ENCODE measurements at regions not wholly inside any gene's neighbourhood (a gene's known extent, or its start where the extent isn't known, plus 50 kb on each side); places are given as distances from the start of the nearest gene placed in this dataset.

DNA sequence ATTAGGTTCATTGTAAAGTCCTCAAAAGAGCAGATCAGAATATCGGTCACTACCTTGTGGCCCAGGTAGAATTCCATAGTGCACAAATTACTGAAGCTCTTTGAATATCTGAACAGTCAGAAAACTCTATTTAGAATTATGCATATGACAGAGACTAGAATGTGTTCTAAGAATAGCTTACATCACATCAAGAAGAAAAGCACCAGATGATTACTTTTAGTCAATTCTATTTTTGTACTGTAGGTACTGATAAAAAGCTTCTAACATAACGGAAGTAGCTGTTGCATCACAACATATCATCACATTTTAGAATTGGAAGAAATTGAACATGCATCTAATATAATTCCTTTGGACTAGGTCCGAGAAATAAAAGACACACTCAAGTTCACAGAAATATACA is 946.6 kb upstream of the ARRDC3 start:
- Histone ChIP-seq H3K9me3 (no peaks in the 10 kb centered on the region), H3K36me3 (ENCODE audit: insufficient read depth in 1 of 2, low read depth in 1 of 2) (no peaks in the 10 kb centered on the region), H3K27me3 (ENCODE audit: insufficient read depth in 3 of 3, low read length in 2 of 3) (no peaks in the 10 kb centered on the region), H3K4me1 (no peaks in the 10 kb centered on the region), H3K27ac (no peak overlapping the region), H3K4me3 (no peak overlapping the region)
- TF ChIP-seq, protein P1, sequence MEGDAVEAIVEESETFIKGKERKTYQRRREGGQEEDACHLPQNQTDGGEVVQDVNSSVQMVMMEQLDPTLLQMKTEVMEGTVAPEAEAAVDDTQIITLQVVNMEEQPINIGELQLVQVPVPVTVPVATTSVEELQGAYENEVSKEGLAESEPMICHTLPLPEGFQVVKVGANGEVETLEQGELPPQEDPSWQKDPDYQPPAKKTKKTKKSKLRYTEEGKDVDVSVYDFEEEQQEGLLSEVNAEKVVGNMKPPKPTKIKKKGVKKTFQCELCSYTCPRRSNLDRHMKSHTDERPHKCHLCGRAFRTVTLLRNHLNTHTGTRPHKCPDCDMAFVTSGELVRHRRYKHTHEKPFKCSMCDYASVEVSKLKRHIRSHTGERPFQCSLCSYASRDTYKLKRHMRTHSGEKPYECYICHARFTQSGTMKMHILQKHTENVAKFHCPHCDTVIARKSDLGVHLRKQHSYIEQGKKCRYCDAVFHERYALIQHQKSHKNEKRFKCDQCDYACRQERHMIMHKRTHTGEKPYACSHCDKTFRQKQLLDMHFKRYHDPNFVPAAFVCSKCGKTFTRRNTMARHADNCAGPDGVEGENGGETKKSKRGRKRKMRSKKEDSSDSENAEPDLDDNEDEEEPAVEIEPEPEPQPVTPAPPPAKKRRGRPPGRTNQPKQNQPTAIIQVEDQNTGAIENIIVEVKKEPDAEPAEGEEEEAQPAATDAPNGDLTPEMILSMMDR (IDR thresholded peaks at IDR 0.05), result no peak
- DNase-seq (no peak), ATAC-seq (no peak)
- 83 to 90% (median 84%) methylated on average over 3 of the region's 3 CpGs for WGBS, 3 donors
- intact Hi-C loops (cut with DNase I), result no loop called here

DNA sequence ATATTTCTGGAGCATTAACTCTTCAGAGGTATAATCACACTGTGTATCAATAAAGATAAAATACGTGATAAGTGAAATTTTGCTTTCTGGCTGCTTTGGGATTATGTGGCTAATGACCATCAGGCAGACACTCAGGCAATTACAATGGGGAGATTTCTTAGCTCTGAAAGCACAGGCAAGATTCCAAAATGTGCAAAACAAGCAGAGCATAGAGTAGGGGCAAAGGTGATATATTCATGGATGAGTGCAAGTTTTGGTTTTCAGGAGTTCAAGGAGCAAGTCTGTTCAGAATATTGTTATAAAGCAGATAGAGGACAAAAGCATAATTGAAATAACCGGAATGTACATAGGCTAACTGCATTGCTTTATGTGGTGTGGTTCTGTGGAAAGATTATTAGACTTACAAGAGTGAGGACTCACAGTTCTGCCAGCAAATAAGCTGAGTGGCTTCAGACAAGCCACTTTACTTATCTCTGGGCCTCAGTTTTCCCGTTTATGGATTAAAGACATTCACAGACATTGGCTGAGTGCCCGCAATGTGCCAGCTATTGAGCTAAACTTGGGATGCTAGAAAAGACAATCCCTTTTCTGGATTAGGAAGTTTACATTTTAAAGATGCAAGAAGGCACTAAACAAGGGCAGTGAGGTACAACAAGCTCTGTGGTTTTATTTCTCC is 945.6 kb upstream of the ARRDC3 start:
- TF ChIP-seq, protein P1 (IDR thresholded peaks at IDR 0.05), result no peak
- WGBS, 3 donors, result 79 to 83% (median 81%) methylated on average over 4 of the region's 4 CpGs
- Histone ChIP-seq H3K27me3 (ENCODE audit: insufficient read depth in 3 of 3, low read length in 2 of 3) (no peaks in the 10 kb centered on the region), H3K27ac (no peak overlapping the region), H3K36me3 (ENCODE audit: insufficient read depth in 1 of 2, low read depth in 1 of 2) (no peaks in the 10 kb centered on the region), H3K4me1 (no peaks in the 10 kb centered on the region), H3K4me3 (no peak overlapping the region), H3K9me3 (no peaks in the 10 kb centered on the region)
- intact Hi-C loops (cut with DNase I), result no loop called here
- no peak for DNase-seq
- ATAC-seq, result no peak

DNA sequence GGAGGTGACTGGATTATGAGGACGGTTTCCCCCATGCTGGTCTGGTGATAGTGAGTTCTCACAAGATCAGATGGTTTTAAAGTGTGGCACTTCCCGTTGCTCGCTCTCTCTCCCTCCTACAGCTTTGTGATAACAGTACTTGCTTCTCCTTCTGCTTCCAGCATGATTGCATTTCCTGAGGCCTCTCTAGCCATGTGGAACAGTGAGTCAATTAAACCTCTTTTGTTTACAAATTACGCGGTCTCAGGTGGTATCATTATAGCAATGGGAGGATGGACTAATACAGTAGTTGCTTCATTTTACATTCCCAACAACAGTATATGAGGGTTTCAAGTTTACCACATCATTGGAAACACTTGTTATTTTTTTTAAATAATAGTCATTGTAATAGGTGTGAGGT is 937.3 kb upstream of the ARRDC3 start:
- no peaks in the 10 kb centered on the region for H3K4me1 ChIP-seq
- ATAC-seq, result no peak
- 81 to 88% (median 87%) methylated on average over 5 of the region's 5 CpGs for WGBS, 3 donors
- no peak for DNase-seq
- TF ChIP-seq, protein P1 (IDR thresholded peaks at IDR 0.05), result no peak
- no peaks in the 10 kb centered on the region for H3K9me3 ChIP-seq
- no peak overlapping the region for H3K4me3 ChIP-seq
- intact Hi-C loops (cut with DNase I), result no loop called here
- H3K36me3 ChIP-seq (ENCODE audit: insufficient read depth in 1 of 2, low read depth in 1 of 2), result no peaks in the 10 kb centered on the region
- H3K27me3 ChIP-seq (ENCODE audit: insufficient read depth in 3 of 3, low read length in 2 of 3), result no peaks in the 10 kb centered on the region
- H3K27ac ChIP-seq, result no peak overlapping the region

DNA sequence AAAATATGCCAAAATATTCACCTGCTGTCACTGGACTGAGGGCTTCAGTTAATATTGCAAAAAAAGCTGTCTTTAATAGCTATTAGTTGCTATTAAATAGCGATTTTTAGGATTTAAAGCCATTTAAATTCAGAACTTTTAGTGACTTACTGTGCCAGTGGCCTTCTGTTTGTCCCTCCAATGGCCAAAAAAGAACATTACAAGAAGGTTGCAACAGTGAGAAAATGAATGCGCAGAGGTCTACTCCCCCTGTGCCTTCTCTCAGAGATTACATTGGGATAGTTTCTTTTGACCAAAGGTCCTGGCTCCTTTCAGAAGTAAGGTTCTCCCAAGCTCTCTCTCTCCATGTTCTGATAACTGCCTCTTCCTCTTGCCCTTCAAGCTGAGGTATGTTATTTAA is 930.3 kb upstream of the ARRDC3 start:
- WGBS, 3 donors, result 88 to 92% (median 90%) methylated on average over 2 of the region's 2 CpGs
- no peak overlapping the region for H3K27ac ChIP-seq
- TF ChIP-seq, protein P1 (IDR thresholded peaks at IDR 0.05), result no peak

More for the DNA sequence above, 930.3 kb upstream of the ARRDC3 start:
- Histone ChIP-seq H3K4me1 (no peaks in the 10 kb centered on the region), H3K4me3 (no peak overlapping the region), H3K27me3 (ENCODE audit: insufficient read depth in 3 of 3, low read length in 2 of 3) (no peaks in the 10 kb centered on the region), H3K36me3 (ENCODE audit: insufficient read depth in 1 of 2, low read depth in 1 of 2) (no peaks in the 10 kb centered on the region), H3K9me3 (no peaks in the 10 kb centered on the region)
- ATAC-seq (no peak), DNase-seq (no peak)
- intact Hi-C loops (cut with DNase I), result no loop called here
